Tibial nerve (tissue), 4 donors: ENCODE measurements at regions not wholly inside any gene's neighbourhood (a gene's known extent, or its start where the extent isn't known, plus 50 kb on each side); places are given as distances from the start of the nearest gene placed in this dataset.

ENCODE experiments used
- CTCF ChIP-seq, 5 experiments: fragments of 200-600 bp in 3 of 5; fragments of 450-650 bp in 2 of 5; sonication (generic) in 3 of 5; IDR thresholded peaks; one replicate each; pipeline ENCODE4 v1.5.1; 2016 to 2019; ENCODE audit warnings: antibody characterized with exemption in 5 of 5, mild to moderate bottlenecking in 3 of 5, moderate library complexity in 2 of 5
- EP300 ChIP-seq, 2 donors: sonication (generic); formaldehyde crosslinking; IDR thresholded peaks; one replicate each; pipeline ENCODE4 v1.6.1; 2017; ENCODE audit warnings: antibody characterized with exemption in 2 of 2, mild to moderate bottlenecking in 1 of 2
- POLR2A ChIP-seq, 2 donors: fragments of 450-650 bp; IDR thresholded peaks; one replicate each; pipeline ENCODE4 v1.6.1; 2017; ENCODE audit warnings: antibody characterized with exemption in 2 of 2, mild to moderate bottlenecking in 2 of 2, moderate library complexity in 2 of 2

- TF ChIP-seq CTCF (IDR thresholded peaks at IDR 0.05) (no peak), EP300 (IDR thresholded peaks at IDR 0.05) (no peak), POLR2A (IDR thresholded peaks at IDR 0.05) (no peak)
These were observed 501.8 kb downstream of the ZPLD1 start for GRCh38 chr3:102936511-102937045.
